GM21825 (cell line): ENCODE measurements at regions not wholly inside any gene's neighbourhood (a gene's known extent, or its start where the extent isn't known, plus 50 kb on each side); places are given as distances from the start of the nearest gene placed in this dataset.

Source experiments
- ATAC-seq: cut with Tn5 transposase; IDR thresholded peaks from one replicate; pipeline ENCODE4 v1.9.1; 2021; ENCODE audit warnings: mild to moderate bottlenecking, moderate library complexity; ENCODE audit not compliant: unreplicated experiment

DNA sequence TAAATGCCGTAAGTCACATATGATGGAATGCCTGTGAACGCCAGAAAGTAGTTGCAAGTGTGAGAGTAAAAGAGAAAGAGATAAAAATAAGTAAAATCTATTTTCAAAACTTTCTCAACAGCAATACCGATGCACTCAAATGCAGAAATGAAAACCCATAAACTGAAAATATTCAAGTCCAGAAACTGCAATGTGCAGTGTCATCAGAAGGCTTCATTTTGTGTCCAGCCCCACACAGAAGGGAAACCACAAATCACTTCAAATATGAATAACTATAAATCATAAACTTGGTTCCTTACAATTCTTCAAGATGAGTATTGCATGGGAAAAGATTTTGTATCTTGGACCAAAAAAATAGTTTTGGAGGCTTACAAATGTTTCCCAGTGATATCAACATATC, 375.2 kb upstream of the ANO5 start:
- ATAC-seq, result no peak

DNA sequence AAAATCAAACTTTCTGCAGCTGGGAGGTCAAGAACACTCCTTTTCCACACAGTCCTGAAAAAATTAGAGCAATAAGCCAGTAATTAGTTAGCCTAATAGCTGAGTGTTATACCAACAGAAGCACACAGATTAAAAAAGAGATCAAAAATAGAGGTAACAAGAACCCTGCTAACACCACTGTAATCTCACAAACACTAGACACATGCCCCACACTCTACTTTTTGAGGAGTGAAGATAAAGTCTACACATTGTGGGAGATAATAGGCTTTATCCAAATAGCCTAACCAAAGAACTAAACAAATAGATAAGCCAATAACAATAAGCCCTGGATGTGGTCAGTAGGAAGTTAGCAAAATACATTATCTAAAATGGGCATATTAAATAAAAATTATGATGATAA, 372.7 kb upstream of the ANO5 start:
- no peak for ATAC-seq

DNA sequence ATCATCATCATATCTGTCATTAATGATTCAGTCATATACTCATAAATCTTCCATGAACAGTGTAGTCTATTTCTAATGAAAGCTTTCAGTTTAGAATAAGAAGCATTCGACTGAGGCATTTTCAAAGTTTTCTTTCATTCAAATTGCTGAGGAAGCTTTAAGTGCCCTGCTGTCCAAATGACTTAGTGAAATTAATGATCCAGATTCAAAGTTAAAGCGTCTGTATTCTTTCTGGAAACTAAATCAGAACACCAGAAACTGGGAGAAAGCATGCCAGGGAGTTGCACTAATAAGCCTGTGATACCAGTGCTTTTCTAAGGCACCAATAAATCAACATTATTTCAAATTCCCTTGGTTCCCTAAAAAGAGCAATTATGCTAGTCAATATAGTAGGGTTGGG, 367.8 kb upstream of the ANO5 start:
- no peak for ATAC-seq

DNA sequence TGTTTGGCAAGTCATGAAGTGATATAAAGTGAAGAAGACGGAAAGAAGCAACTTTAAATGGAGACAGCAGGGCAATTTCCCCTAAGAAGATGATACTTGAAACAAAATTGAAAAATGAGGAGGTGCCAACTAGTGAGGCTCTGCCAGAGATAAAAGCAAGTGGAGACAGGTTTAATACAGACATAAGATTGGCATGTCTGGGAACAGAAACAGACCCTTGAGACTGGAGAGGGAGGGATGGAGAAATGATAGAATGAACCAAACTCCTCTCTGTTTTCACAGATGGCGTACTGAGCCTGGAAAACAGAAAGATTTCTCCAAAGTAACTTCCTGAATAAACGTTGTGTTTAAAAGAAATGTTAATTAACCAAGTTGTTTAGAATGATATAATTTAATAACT, 354.5 kb upstream of the ANO5 start:
- ATAC-seq, result no peak

DNA sequence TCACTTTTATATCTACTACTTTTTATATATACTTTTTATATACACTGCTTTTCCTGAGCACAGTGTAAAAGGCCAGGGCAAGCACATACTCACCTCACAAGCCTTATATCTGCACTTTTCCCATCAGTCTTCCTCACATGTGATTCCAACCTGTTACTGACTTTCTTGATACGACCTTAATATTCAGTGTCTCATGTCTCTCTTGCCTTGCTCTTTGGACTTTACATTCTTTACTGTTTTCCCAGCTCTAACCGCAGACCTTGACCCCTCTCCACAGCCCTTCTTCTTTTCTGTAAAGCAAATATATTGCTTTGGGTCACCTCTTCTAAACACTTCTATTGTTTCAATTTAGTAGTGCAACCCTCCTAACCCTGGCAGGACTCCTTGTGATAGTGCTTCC, 353.1 kb upstream of the ANO5 start:
- ATAC-seq, result no peak

DNA sequence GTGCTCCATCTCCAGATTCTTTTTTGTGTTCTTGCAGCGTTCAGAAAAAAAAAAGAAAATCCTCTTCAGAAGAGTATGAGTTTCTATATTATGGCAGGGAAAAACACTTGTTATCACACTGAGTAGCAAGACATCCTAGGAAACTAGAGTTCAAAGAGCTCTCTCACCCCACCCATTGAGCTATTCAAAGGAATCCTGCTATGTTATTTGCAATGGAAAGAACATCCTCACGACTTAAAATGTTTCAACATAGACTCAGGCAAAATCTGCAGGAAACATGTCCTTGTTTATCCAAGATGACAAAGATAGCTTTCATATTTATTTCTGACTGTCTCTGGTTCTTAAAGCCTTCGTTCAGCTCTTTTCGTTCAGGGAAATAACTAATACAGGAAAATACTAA, 331.6 kb upstream of the ANO5 start:
- ATAC-seq, result no peak

DNA sequence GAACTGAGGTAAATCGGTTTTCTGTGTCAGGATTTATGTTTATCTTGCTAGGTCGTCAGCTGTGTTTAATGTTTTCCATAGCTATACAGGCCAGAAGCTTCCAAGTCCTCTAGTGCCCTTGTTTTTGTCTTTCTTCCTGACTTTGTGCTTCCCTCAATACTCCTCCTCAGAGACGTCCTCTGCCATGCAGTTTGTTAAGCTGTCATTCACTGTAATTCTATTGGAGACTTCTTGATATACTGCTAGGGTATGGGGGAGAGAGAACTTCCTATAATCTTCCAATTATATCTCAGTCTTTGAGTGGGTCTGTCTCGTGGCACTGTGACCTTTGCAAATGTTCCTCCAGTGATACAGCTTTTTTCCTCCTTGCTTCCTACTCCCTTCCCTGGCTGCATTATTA, 327.3 kb upstream of the ANO5 start:
- no peak for ATAC-seq

DNA sequence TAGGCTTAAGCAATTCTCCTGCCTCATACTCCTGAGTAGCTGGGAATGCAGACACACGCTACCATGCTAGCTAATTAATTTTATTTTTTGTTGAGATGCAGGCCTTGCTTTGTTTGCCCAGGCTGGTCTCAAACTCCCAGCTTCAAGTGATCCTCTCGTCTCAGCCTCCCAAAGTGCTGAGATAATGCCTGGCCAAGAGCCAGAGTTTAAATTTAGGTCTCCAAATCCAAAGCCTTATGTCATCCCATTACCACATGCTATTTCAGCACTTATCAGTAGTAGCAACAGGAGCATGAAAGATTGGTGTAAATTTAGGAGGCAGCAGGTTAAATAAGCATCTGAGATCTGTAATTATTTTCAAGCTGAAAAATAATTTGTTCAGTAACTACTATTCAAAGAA, 326.1 kb upstream of the ANO5 start:
- no peak for ATAC-seq

DNA sequence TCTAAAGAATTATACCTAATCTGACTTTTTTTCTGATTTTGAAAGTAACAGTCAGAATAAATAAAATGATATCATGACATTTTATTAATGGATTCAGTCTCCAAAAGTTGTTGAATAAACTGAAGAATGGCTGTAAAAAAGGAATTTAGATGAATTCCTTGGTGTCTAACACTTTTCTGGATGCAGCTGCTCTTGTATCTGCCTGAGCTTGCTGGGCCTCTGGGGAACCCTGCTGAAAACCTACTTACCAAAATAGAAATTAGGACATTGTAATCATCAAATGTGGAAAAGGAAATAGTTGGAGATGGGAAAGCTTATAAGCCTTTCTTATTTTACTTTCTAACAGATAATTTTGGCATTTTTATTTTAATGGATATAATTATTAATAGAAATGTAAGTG, 315.7 kb upstream of the ANO5 start:
- ATAC-seq, result no peak

DNA sequence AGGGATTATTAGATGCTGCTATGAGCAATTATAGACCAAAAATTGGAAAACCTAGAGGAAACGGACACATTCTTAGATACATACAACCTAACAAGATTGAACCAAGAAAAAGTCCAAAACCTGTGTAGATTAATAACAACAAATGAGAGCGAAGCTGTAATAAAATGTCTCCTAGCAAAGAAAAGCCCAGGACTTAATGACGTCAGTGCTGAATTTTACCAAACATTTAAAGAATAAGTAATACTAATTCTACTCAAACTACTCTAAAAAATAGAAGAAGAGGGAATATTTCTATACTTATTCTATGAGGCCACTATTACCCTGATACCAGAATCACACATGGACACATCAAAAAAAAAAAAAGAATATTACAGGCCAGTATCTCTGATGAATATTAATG, 309.5 kb upstream of the ANO5 start:
- no peak for ATAC-seq

DNA sequence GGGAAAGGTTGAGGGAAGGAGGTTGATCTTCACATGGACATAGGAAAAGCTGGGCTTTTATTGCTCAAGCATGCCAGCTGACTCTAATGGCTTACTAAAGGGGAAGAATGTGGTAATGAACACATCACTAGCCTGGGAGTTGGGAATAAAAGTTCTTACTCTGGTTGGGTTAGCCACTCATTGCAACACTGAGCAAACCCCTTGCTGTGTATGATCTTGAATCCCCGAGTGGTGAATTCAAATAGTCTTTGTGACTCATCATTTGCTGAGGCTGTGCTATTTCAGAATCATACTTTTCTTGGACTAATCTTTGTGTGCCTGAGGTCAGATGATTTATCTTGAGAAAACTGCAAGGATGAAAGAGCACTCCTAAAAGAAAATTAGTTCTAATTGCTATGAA, 304.1 kb upstream of the ANO5 start:
- no peak for ATAC-seq

DNA sequence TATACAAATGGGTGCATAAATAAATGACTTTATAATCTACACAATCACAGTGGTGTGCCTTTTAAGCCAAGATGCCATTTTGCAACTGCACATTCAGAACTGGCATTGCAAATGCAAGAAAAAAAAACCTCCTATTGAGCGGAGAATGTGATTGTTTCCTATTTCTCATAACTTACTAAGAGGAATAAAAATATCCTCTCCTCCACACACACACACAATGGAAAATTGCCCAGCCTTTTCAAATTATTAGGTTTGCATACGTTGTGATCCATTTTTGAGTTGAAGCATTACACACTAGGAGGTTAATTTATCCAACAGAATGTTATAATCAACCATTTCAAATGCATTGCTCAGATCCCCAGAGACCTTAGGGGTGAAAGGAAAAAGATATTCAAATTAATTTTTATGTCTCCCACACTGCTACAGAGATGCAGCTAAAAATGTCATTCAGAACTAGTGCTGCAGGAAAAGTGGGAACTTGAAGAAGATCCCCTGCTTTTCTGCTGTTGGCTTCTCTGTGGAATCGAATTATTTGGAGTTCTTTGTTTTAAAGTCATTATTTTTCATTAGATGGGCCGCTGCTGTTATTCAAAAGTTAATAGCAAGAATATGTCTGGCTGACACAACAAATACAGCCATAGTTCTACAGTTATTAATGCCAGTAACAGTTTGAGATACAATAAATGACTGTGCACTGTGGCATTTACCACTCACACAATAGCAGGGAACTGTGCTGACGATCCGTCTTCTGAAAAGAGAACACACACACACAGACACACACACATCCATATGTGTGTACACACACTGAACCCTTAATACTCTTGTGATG, 299.9 kb upstream of the ANO5 start:
- ATAC-seq, result no peak

DNA sequence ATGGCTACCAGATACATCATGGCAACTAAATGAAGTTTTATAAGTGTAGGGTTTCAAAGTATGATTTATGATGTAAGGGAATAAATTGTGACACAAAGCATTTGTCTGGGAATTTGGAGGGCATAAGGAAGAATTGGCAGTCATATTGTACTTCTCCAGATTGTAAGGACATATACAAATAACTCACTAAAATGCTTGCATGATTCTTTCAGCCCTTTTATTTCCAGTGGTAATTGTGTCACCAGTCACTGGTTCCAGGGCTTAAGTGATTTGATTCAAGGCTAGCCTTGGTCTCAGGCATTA, 299.4 kb upstream of the ANO5 start:
- no peak for ATAC-seq

DNA sequence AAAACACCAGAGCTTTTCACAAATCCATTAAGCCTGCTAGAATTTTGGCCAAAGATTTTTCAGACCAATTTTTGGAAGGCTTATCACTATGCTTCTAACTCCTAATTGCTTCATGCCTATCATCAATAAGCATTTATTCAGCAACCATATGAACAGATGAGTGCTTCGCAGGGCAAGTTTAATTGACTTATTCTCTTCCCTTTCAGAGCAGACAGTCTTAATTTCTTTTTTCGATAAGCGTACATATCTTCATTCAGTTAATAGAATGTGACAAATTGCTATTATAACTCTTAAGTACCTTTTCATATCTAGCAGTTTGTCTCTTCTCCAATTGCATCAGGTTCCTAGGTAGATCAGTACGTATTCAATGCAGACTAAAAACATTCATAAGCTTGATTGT, 298.4 kb upstream of the ANO5 start:
- no peak for ATAC-seq

DNA sequence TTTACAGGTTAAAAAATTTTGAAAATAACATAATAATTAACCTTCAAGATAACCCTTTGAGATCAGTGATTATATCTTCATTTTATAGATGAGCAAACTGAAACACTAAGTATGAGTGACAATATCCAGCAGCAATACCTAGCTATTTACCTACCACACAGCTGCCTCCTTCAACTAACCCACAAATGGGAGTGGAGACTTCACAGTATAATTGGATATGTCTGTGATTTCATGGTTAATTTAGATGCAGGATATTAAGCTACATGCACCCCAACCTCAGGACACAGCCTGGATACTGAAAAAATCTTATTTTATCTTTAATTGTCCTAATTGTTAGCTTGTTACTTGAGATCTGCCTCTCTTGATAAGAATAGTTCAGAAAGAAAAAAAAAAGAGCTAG, 297.2 kb upstream of the ANO5 start:
- no peak for ATAC-seq

DNA sequence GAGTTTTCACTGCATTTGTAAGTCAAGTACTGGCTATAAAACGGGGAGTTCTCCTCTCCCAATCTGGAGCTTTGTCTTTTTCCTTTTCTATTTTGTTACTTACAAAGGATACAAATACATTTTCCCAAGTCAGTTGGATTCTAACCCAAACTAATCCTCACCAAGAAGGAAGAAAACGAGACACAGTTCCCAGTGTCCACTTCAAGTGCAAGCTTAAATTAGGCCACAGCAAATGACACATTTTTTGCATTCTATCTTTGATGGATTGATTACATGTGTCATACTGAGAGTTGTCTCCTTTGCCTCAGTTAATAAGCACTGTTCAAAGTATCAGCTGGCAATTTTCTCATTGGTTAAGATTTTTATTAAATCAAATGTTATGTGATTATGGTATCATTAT, 296.7 kb upstream of the ANO5 start:
- ATAC-seq, result no peak

DNA sequence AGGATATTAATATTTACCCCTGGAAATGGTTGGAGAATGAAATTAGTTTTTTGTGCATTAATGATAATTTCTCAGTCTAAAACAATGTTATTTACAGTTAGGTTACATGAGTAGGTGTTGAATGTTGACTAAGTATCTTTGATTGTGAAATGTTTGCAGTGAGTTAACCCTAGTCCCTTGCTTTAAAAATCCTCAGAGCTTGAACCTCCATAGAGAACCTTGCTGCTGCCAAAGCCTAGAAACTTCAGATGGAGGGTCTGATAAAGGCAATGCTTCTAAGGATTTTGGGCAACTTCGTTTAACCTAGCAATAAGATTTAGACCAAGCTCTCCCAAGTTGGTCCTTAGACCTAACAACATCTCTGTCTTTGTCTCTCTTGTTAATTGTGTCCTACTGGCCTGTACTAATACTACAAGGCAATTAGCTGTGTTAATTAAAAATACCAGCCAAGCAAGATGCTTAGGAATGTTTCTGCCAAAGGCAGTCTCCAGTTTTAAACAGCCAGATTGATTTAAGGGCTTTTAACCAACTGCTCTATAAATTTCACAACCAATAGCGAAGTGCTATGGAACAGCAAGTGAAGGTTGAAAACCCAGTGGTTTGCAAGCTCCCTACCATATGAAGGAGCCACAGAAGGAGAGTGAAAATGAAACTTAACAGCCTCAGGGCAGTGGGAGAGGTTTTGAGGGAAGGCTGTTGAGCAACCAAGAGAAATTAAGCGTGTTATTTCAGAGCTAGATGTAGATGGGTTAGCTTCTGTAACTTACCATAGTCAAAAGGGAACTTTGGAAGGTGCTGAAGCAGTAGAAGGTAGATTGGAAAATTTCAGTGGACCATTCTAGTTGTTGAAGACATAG, 295.9 kb upstream of the ANO5 start:
- ATAC-seq, result no peak

DNA sequence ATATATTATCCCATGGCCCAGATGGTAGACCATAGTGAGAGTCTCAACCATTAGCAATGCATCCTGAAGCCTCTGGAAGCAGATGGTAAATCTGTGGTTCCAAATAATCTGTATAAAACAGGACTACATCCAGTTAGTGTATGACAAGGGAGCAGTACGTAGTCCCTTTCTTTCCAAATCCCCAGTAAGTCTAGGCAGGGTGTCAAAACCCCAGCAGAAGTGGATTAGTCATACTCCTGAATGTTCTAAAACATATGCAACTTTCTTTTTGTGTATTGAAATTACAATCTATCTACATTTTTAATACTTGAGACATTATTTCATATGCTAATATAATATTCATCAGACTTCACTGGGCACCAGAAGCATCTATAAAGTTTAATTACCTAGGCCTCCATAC, 295.1 kb upstream of the ANO5 start:
- no peak for ATAC-seq

DNA sequence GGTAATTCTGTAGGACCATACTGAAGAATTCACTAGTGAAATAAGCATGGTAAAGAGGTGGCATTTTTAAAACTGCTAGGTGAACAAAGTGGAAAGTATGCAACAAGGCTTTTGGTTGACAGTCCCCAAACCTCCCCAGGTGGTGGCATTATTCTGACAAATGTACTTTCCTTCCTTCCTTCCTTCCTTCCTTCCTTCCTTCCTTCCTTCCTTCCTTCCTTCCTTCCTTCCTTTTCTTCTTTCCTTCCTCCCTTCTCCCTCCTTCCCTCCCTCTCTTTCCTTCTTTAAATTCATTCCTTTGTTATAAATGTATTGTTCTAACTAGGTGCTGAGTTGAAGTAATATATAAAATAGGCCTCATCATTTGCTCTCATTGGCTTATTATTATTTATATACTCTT, 284.7 kb upstream of the ANO5 start:
- ATAC-seq, result no peak

DNA sequence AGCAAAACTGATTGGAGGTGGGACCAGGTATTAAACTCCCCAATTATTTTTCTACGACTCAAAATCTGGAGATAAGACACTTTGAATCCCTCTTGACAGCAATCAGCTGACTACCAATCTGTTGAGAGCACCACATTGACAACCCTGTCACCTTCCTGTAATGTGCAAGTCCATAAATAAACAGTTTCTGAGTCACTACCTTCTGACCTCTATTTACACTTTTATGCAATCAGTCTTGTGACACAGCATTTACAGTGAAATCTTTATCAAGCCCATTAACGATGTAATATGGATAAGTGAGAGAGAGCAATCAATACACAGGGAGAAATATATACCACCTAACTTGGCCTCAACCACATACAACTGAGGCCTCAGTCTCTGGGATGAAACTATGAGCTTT, 283.7 kb upstream of the ANO5 start:
- no peak for ATAC-seq

DNA sequence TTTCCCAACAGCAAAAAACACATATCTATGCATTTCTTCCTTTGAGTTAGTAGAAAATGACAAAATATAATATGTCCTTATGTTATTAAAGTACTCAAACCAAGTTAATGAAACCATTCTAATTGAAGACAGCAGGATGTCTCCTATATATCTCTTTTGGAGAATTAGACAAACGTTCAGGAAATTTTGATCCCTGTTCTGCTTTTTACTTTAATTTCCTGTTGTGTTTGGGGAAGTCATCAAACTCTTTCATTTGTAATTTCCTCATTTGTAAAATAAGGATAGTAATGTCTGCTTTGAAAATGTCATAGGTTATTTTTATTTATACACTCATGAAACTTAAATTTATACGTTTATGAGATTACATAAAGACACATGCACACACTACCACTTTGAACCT, 281.8 kb upstream of the ANO5 start:
- no peak for ATAC-seq

DNA sequence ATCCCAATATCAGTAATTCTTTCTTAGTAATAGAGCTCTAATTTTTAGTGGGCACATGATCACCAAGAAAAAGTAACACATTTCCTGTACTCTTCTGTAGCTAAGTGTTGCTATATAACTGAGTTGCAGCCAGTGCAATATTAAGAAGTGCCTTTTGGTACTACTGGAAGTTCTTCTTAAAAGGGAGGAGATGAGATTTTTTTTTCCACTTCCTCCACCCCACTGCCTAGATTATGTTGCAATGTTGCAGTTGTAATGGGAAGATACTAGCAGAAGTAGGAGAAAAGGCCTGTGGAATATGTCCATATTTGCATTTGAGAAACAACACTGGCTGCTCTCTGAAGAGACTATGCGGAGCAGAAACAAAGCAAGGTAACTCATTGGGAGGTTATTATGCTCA, 280.6 kb upstream of the ANO5 start:
- ATAC-seq, result no peak

DNA sequence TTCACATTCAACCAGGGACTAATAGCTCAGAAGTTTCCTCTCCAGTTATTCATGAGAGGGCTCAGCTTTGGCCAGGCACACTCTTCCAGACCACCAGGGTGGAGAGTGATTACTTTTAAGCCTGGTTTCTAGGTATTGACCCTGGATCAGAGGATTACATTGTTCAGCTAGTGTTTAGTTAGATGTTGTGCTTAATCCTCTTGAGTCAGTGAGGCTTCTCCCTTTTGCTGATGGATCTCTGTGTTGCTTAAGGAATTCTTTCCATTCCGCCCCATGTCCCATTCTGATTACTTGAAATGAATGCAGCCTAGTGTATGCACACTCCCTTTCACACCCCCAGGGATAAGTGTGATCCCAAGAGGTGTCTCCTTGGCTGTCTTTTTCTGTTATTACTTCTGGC, 271.7 kb upstream of the ANO5 start:
- ATAC-seq, result no peak
